Esophagus muscularis mucosa (tissue), 4 donors: ENCODE measurements at regions not wholly inside any gene's neighbourhood (a gene's known extent, or its start where the extent isn't known, plus 50 kb on each side); places are given as distances from the start of the nearest gene placed in this dataset.

ENCODE experiments used
- EP300 ChIP-seq: sonication (generic); formaldehyde crosslinking; IDR thresholded peaks from one replicate; pipeline ENCODE4 v1.6.1; 2017; ENCODE audit warnings: antibody characterized with exemption
- POLR2A ChIP-seq: fragments of 450-650 bp; IDR thresholded peaks from one replicate; pipeline ENCODE4 v1.6.1; 2017; ENCODE audit warnings: antibody characterized with exemption, moderate library complexity, mild to moderate bottlenecking, low read depth
- POLR2AphosphoS5 ChIP-seq, 2 donors: sonication (generic); formaldehyde crosslinking; IDR thresholded peaks; one replicate each; pipeline ENCODE4 v1.6.1; 2017; ENCODE audit warnings: antibody characterized with exemption in 2 of 2
- TF ChIP-seq, protein P1 (sequence below), 3 experiments: fragments of 200-600 bp in 2 of 3; fragments of 450-650 bp in 1 of 3; sonication (generic) in 2 of 3; IDR thresholded peaks; one replicate each; pipeline ENCODE4 v1.5.1; 2017 to 2019; ENCODE audit warnings: antibody characterized with exemption in 3 of 3, mild to moderate bottlenecking in 2 of 3, moderate library complexity in 1 of 3

DNA sequence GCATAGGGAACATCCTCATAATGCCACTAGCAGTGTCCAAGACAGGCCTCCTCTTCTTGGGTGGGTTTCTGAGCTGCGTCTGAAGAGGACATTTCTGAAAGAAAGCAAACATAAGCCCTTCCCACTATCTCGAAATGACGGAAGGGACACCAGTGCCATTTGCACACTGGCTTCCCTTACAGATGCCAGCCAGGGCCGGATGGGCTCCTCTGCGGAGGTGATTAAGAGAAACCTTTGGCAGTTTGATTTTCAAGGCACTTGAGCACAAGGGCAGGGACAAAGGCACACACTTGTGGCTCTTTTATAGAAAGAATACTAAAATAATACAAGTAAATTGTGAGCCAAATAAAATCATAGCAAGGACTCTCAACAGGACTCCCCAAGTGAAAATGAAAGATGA lies 106.6 kb upstream of the CELF2 start:
- TF ChIP-seq, protein P1, sequence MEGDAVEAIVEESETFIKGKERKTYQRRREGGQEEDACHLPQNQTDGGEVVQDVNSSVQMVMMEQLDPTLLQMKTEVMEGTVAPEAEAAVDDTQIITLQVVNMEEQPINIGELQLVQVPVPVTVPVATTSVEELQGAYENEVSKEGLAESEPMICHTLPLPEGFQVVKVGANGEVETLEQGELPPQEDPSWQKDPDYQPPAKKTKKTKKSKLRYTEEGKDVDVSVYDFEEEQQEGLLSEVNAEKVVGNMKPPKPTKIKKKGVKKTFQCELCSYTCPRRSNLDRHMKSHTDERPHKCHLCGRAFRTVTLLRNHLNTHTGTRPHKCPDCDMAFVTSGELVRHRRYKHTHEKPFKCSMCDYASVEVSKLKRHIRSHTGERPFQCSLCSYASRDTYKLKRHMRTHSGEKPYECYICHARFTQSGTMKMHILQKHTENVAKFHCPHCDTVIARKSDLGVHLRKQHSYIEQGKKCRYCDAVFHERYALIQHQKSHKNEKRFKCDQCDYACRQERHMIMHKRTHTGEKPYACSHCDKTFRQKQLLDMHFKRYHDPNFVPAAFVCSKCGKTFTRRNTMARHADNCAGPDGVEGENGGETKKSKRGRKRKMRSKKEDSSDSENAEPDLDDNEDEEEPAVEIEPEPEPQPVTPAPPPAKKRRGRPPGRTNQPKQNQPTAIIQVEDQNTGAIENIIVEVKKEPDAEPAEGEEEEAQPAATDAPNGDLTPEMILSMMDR (IDR thresholded peaks at IDR 0.05) = no peak
- TF ChIP-seq POLR2A = no peak
- TF ChIP-seq POLR2AphosphoS5 (IDR thresholded peaks at IDR 0.05) = no peak
- no peak for TF ChIP-seq EP300
